GM12874 (cell line): ENCODE measurements at regions not wholly inside any gene's neighbourhood (a gene's known extent, or its start where the extent isn't known, plus 50 kb on each side); places are given as distances from the start of the nearest gene placed in this dataset.

Experiments
- CTCF ChIP-seq: IDR thresholded peaks from 2 replicates; pipeline ENCODE4 v1.5.1; 2011; ENCODE audit warnings: low read depth, mild to moderate bottlenecking, control low read depth, low read length, moderate library complexity; ENCODE audit not compliant: insufficient read depth

- no peak for TF ChIP-seq CTCF
Observed at GRCh38 chr21:39124681-39125251, 58.5 kb downstream of the PSMG1 start.

GRCh38 chr21:39123375-39123774 lies 59.9 kb downstream of the PSMG1 start:
- no peak for TF ChIP-seq CTCF

- TF ChIP-seq CTCF = no peak
Observed at GRCh38 chr21:39121600-39122355, 61.5 kb downstream of the PSMG1 start.

- TF ChIP-seq CTCF = no peak
Observed at GRCh38 chr21:39120876-39121599, 62.2 kb downstream of the PSMG1 start.

- TF ChIP-seq CTCF = no peak
Observed at GRCh38 chr21:39119891-39120290, 63.4 kb downstream of the PSMG1 start.

GRCh38 chr21:39118604-39119215 lies 64.5 kb downstream of the PSMG1 start:
- TF ChIP-seq CTCF = no peak

GRCh38 chr21:39118061-39118460 lies 65.2 kb downstream of the PSMG1 start:
- no peak for TF ChIP-seq CTCF
